PC-3 (cell line): ENCODE measurements at regions not wholly inside any gene's neighbourhood (a gene's known extent, or its start where the extent isn't known, plus 50 kb on each side); places are given as distances from the start of the nearest gene placed in this dataset.

Experiments used
- CTCF ChIP-seq: fragments of 300-600 bp; sonication (generic); conservative IDR thresholded peaks from 2 replicates; pipeline ENCODE4 v1.5.1; 2017; ENCODE audit warnings: antibody characterized with exemption, low read depth, mild to moderate bottlenecking, low read length
- EZH2 ChIP-seq: fragments of 300-600 bp; sonication (generic); IDR thresholded peaks from one replicate; pipeline ENCODE4 v1.6.1; 2017; ENCODE audit warnings: antibody characterized with exemption, mild to moderate bottlenecking, low read length; ENCODE audit not compliant: unreplicated experiment
- EZH2phosphoT487 ChIP-seq: fragments of 300-600 bp; sonication (generic); IDR thresholded peaks from 2 replicates; pipeline ENCODE4 v1.6.1; 2018; ENCODE audit warnings: mild to moderate bottlenecking, antibody characterized with exemption, low read length, borderline replicate concordance

- TF ChIP-seq CTCF (no peak), EZH2phosphoT487 (no peak), EZH2 (no peak)
These were observed 474.1 kb upstream of the STEAP1 start for GRCh38 chr7:89680161-89680560.
